NCI-H2171 treated with DMSO at 0.1 percent for 48 hours (cell line): ENCODE measurements at regions not wholly inside any gene's neighbourhood (a gene's known extent, or its start where the extent isn't known, plus 50 kb on each side); places are given as distances from the start of the nearest gene placed in this dataset.
"Not testable (repeated sequence)": the region's sequence is repeated elsewhere in the genome, so short reads cannot be mapped to it uniquely, and the experiment has no call there.

ENCODE experiments used
- DNase-seq: peaks from one replicate; lab custom pipeline; 2025; lab: John Stamatoyannopoulos, UW

GRCh38 chr5:62896121-62896893, 317.7 kb downstream of the LRRC70 start:
- no peak for DNase-seq

GRCh38 chr5:62886603-62887315, 308.1 kb downstream of the LRRC70 start:
- no peak for DNase-seq

- DNase-seq: not testable (repeated sequence)
Observed at GRCh38 chr5:62837330-62837729, 258.7 kb downstream of the LRRC70 start.

GRCh38 chr5:62829604-62829986, 251.0 kb downstream of the LRRC70 start:
- no peak for DNase-seq

- DNase-seq: no peak
Observed at GRCh38 chr5:62828742-62829603, 250.4 kb downstream of the LRRC70 start.

GRCh38 chr5:62825623-62826220, 247.1 kb downstream of the LRRC70 start:
- DNase-seq: no peak

- DNase-seq: no peak
Observed at GRCh38 chr5:62824936-62825335, 246.3 kb downstream of the LRRC70 start.

GRCh38 chr5:62817043-62817442, 238.4 kb downstream of the LRRC70 start:
- DNase-seq: not testable (repeated sequence)

GRCh38 chr5:62814991-62815390, 236.4 kb downstream of the LRRC70 start:
- DNase-seq: no peak

- no peak for DNase-seq
Observed at GRCh38 chr5:62812621-62813255, 234.1 kb downstream of the LRRC70 start.

- not testable (repeated sequence) for DNase-seq
Observed at GRCh38 chr5:62804819-62805218, 226.2 kb downstream of the LRRC70 start.

- no peak for DNase-seq
Observed at GRCh38 chr5:62795926-62796325, 217.3 kb downstream of the LRRC70 start.

GRCh38 chr5:62794456-62794855, 215.8 kb downstream of the LRRC70 start:
- no peak for DNase-seq

GRCh38 chr5:62791059-62791458, 212.4 kb downstream of the LRRC70 start:
- no peak for DNase-seq

GRCh38 chr5:62790348-62790747, 211.7 kb downstream of the LRRC70 start:
- no peak for DNase-seq

- DNase-seq: no peak
Observed at GRCh38 chr5:62786099-62786498, 207.5 kb downstream of the LRRC70 start.

- no peak for DNase-seq
Observed at GRCh38 chr5:62785588-62785987, 207.0 kb downstream of the LRRC70 start.

GRCh38 chr5:62783374-62784057, 204.9 kb downstream of the LRRC70 start:
- no peak for DNase-seq

- no peak for DNase-seq
Observed at GRCh38 chr5:62780888-62781287, 202.3 kb downstream of the LRRC70 start.

GRCh38 chr5:62780230-62780629, 201.6 kb downstream of the LRRC70 start:
- no peak for DNase-seq

GRCh38 chr5:62779010-62779422, 200.4 kb downstream of the LRRC70 start:
- peak; percentile 49 for DNase-seq
